Neural cell (in vitro differentiated cells): ENCODE measurements at regions not wholly inside any gene's neighbourhood (a gene's known extent, or its start where the extent isn't known, plus 50 kb on each side); places are given as distances from the start of the nearest gene placed in this dataset.

Experiments
- H2AFZ ChIP-seq: fragments of 200-600, 300-800 bp; sonication (generic), shearing (Covaris generic); 2 replicates; pipeline ENCODE4 v1.6.0; 2014; ENCODE audit warnings: low read depth, mild to moderate bottlenecking, antibody characterized with exemption, low read length, moderate library complexity
- H3F3A ChIP-seq: fragments of 200-600 bp; shearing (Covaris generic); 2 replicates; pipeline ENCODE4 v1.6.1; 2016; ENCODE audit warnings: mild to moderate bottlenecking, moderate library complexity, mixed read lengths, antibody characterized with exemption, low read length; ENCODE audit not compliant: insufficient read depth, poor library complexity, severe bottlenecking
- H3K27ac ChIP-seq: fragments of 200-600, 300-800 bp; sonication (generic), shearing (Covaris generic); 2 replicates; pipeline ENCODE4 v1.5.1; 2014; ENCODE audit warnings: mild to moderate bottlenecking, low read length, moderate library complexity
- H3K27me3 ChIP-seq: fragments of 300-800, 200-600 bp; sonication (generic), shearing (Covaris generic); 2 replicates; pipeline ENCODE4 v1.6.0; 2014; ENCODE audit warnings: mild to moderate bottlenecking, low read depth, low read length, moderate library complexity; ENCODE audit not compliant: insufficient read depth
- H3K36me3 ChIP-seq: fragments of 300-800, 200-600 bp; sonication (generic), shearing (Covaris generic); 2 replicates; pipeline ENCODE4 v1.5.1; 2014; ENCODE audit warnings: mild to moderate bottlenecking, antibody characterized with exemption, low read length, moderate library complexity; ENCODE audit not compliant: insufficient read depth
- H3K4me2 ChIP-seq: fragments of 300-800, 200-600 bp; sonication (generic), shearing (Covaris generic); 2 replicates; pipeline ENCODE4 v1.6.0; 2014; ENCODE audit warnings: mild to moderate bottlenecking, low read length
- H3K4me3 ChIP-seq: fragments of 300-800, 200-600 bp; sonication (generic), shearing (Covaris generic); 2 replicates; pipeline ENCODE4 v1.5.1; 2014; ENCODE audit warnings: mild to moderate bottlenecking, low read length, moderate library complexity
- H3K79me2 ChIP-seq: fragments of 200-600 bp; shearing (Covaris generic); replicated peaks from 2 replicates; pipeline ENCODE4 v1.6.0; 2014; ENCODE audit warnings: mild to moderate bottlenecking, low read length, moderate library complexity; ENCODE audit not compliant: insufficient read depth
- H3K9ac ChIP-seq: fragments of 300-800, 200-600 bp; sonication (generic), shearing (Covaris generic); 2 replicates; pipeline ENCODE4 v1.6.1; 2016; ENCODE audit warnings: mild to moderate bottlenecking, low read length, mixed read lengths
- H3K9me2 ChIP-seq: fragments of 200-600 bp; shearing (Covaris generic); 2 replicates; pipeline ENCODE4 v1.6.1; 2016; ENCODE audit warnings: mild to moderate bottlenecking, low read length, mixed read lengths; ENCODE audit not compliant: insufficient read depth
- H3K9me3 ChIP-seq: fragments of 200-600, 300-800 bp; sonication (generic), shearing (Covaris generic); 2 replicates; pipeline ENCODE4 v1.6.1; 2016; ENCODE audit warnings: mild to moderate bottlenecking, mixed run types, low read length, moderate library complexity, mixed read lengths
- H4K20me1 ChIP-seq: fragments of 200-600 bp; shearing (Covaris generic); 2 replicates; pipeline ENCODE4 v1.6.1; 2016; ENCODE audit warnings: mild to moderate bottlenecking, mixed run types; ENCODE audit not compliant: insufficient read depth
- EP300 ChIP-seq: fragments of 450-650 bp; conservative IDR thresholded peaks from 2 replicates; pipeline ENCODE4 v1.6.1; 2014; ENCODE audit warnings: antibody characterized with exemption, mild to moderate bottlenecking, moderate library complexity; ENCODE audit not compliant: poor library complexity, severe bottlenecking
- EZH2 ChIP-seq: fragments of 200-600, 300-800 bp; shearing (Covaris generic), sonication (generic); IDR thresholded peaks from 2 replicates; pipeline ENCODE4 v1.6.1; 2014; ENCODE audit warnings: antibody characterized with exemption, low read length, borderline replicate concordance, mild to moderate bottlenecking; ENCODE audit not compliant: insufficient read depth, poor library complexity, severe bottlenecking
- MXI1 ChIP-seq: fragments of 450-650 bp; conservative IDR thresholded peaks from 2 replicates; pipeline ENCODE4 v1.6.1; 2014; ENCODE audit warnings: antibody characterized with exemption, mild to moderate bottlenecking; ENCODE audit not compliant: poor library complexity, severe bottlenecking
- POLR2AphosphoS5 ChIP-seq: IDR thresholded peaks from 2 replicates; pipeline ENCODE4 v1.6.1; 2012
- RAD21 ChIP-seq: fragments of 450-650 bp; conservative IDR thresholded peaks from 2 replicates; pipeline ENCODE4 v1.6.1; 2014; ENCODE audit warnings: antibody characterized with exemption, mild to moderate bottlenecking, moderate library complexity
- SMC3 ChIP-seq: fragments of 450-650 bp; conservative IDR thresholded peaks from 2 replicates; pipeline ENCODE4 v1.6.1; 2014; ENCODE audit warnings: antibody characterized with exemption, mild to moderate bottlenecking, moderate library complexity; ENCODE audit not compliant: poor library complexity
- TAF1 ChIP-seq: IDR thresholded peaks from 2 replicates; pipeline ENCODE4 v1.6.1; 2012; ENCODE audit warnings: low read depth
- TF ChIP-seq, protein P1 (sequence below): IDR thresholded peaks from 2 replicates; pipeline ENCODE4 v1.6.1; 2012; ENCODE audit warnings: borderline replicate concordance
- TF ChIP-seq, protein P2 (sequence below): fragments of 450-650 bp; IDR thresholded peaks from 2 replicates; pipeline ENCODE4 v1.5.1; 2014; ENCODE audit warnings: antibody characterized with exemption, mild to moderate bottlenecking, moderate library complexity; ENCODE audit not compliant: poor library complexity, severe bottlenecking

DNA sequence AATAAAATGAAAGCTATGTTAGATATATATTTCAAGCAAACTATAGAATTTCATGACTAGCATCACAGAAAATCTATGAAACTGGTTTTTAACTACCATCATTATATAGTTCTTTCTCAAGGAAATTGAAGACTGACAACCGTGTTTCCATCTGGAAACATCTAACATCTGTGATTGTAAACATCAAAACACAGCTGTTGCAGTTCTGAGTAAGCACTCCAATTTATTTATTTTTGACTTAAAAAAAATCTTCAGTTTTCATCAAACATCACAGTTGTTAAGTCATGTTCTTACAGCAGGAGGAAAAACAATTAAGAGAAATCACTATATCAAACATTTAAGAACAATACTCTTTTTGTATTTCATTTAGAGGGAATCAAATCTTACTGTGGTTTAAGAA lies 1653.0 kb upstream of the MIR17HG start:
- H3K27ac ChIP-seq: no peak overlapping the region
- no peaks in the 10 kb centered on the region for H3K79me2 ChIP-seq
- H3F3A ChIP-seq: no peaks in the 10 kb centered on the region

DNA sequence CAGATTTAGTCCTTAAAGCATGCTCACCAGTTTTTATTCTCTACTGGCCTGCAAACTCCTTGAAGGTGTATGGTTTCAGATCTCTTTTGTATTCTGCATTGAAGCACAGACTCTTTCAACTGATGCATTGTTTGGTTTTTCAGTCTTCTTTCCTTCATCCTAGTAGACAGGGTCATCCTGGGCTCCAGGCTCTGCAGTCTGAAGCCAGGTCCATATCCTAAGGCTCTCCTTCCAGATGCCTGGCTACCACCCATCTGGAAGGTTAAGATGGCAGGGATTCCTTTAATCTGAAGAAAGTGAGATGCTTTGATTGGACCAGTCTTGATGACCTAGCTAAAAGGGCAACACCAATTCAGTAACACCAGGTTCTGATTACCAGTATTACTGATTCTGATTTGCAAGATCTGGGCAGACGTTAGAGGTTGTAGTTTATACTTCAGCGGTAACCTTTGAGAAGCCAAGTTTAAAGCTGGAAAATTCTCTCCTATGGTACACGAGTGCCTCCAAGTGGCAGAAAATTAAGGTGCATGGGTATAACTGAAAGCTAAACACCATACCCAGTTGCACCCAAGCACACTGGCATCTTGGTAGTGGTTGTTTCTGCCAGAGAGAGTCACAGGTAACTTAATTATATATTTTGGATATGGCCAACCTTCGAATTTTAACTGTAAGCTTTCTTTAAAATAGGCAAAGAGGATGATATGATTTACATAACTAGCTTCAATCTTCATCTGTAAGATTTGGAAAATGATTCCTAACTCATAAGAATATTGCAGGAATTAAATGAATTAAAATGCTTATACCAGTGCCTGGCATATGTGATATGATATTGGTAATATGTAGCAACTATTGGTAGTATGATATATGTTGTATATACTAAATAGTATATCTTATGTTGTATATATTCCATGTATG lies 1651.9 kb upstream of the MIR17HG start:
- no peaks in the 10 kb centered on the region for H3K79me2 ChIP-seq
- H3K9me2 ChIP-seq: no peaks in the 10 kb centered on the region
- no peaks in the 10 kb centered on the region for H4K20me1 ChIP-seq
- H3K27ac ChIP-seq: no peak overlapping the region
- no peak overlapping the region for H3K4me3 ChIP-seq
- H3K27me3 ChIP-seq: no peaks in the 10 kb centered on the region
- H3K9ac ChIP-seq: no peak overlapping the region
- H3K9me3 ChIP-seq: no peaks in the 10 kb centered on the region
- TF ChIP-seq EP300: no peak
- TF ChIP-seq, protein P1, sequence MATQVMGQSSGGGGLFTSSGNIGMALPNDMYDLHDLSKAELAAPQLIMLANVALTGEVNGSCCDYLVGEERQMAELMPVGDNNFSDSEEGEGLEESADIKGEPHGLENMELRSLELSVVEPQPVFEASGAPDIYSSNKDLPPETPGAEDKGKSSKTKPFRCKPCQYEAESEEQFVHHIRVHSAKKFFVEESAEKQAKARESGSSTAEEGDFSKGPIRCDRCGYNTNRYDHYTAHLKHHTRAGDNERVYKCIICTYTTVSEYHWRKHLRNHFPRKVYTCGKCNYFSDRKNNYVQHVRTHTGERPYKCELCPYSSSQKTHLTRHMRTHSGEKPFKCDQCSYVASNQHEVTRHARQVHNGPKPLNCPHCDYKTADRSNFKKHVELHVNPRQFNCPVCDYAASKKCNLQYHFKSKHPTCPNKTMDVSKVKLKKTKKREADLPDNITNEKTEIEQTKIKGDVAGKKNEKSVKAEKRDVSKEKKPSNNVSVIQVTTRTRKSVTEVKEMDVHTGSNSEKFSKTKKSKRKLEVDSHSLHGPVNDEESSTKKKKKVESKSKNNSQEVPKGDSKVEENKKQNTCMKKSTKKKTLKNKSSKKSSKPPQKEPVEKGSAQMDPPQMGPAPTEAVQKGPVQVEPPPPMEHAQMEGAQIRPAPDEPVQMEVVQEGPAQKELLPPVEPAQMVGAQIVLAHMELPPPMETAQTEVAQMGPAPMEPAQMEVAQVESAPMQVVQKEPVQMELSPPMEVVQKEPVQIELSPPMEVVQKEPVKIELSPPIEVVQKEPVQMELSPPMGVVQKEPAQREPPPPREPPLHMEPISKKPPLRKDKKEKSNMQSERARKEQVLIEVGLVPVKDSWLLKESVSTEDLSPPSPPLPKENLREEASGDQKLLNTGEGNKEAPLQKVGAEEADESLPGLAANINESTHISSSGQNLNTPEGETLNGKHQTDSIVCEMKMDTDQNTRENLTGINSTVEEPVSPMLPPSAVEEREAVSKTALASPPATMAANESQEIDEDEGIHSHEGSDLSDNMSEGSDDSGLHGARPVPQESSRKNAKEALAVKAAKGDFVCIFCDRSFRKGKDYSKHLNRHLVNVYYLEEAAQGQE: no peak
- no peak for TF ChIP-seq POLR2AphosphoS5
- TF ChIP-seq, protein P2, sequence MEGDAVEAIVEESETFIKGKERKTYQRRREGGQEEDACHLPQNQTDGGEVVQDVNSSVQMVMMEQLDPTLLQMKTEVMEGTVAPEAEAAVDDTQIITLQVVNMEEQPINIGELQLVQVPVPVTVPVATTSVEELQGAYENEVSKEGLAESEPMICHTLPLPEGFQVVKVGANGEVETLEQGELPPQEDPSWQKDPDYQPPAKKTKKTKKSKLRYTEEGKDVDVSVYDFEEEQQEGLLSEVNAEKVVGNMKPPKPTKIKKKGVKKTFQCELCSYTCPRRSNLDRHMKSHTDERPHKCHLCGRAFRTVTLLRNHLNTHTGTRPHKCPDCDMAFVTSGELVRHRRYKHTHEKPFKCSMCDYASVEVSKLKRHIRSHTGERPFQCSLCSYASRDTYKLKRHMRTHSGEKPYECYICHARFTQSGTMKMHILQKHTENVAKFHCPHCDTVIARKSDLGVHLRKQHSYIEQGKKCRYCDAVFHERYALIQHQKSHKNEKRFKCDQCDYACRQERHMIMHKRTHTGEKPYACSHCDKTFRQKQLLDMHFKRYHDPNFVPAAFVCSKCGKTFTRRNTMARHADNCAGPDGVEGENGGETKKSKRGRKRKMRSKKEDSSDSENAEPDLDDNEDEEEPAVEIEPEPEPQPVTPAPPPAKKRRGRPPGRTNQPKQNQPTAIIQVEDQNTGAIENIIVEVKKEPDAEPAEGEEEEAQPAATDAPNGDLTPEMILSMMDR: peak; percentile 78
- TF ChIP-seq TAF1: no peak
- peak; percentile 81 for TF ChIP-seq SMC3
- peak; percentile 86 for TF ChIP-seq RAD21
- H2AFZ ChIP-seq: no peak overlapping the region
- no peaks in the 10 kb centered on the region for H3K36me3 ChIP-seq
- H3F3A ChIP-seq: no peaks in the 10 kb centered on the region
- H3K4me2 ChIP-seq: no peak overlapping the region

More for the DNA sequence above, 1653.0 kb upstream of the MIR17HG start:
- Histone ChIP-seq H3K27me3 (no peaks in the 10 kb centered on the region), H3K36me3 (no peaks in the 10 kb centered on the region), H2AFZ (no peak overlapping the region), H3K9me2 (no peaks in the 10 kb centered on the region), H4K20me1 (no peaks in the 10 kb centered on the region), H3K4me2 (no peak overlapping the region), H3K9ac (no peak overlapping the region), H3K4me3 (no peak overlapping the region), H3K9me3 (no peaks in the 10 kb centered on the region)
- TF ChIP-seq EP300: no peak
- no peak for TF ChIP-seq TAF1
- no peak for TF ChIP-seq POLR2AphosphoS5
- TF ChIP-seq SMC3: no peak
- no peak for TF ChIP-seq EZH2
- TF ChIP-seq MXI1: no peak
- TF ChIP-seq, protein P2: no peak
- TF ChIP-seq, protein P1: no peak
- no peak for TF ChIP-seq RAD21
